Liver (tissue), 3 donors: ENCODE measurements at regions not wholly inside any gene's neighbourhood (a gene's known extent, or its start where the extent isn't known, plus 50 kb on each side); places are given as distances from the start of the nearest gene placed in this dataset.

Experiments
- CTCF ChIP-seq: fragments of 150-350 bp; IDR thresholded peaks from 2 replicates; pipeline ENCODE4 v1.5.1; 2017; ENCODE audit warnings: improper control_type of control experiment, low read depth, low read length; ENCODE audit not compliant: missing input control
- FOXA1 ChIP-seq: IDR thresholded peaks from 2 replicates; pipeline ENCODE4 v1.6.1; 2016; ENCODE audit warnings: antibody characterized with exemption
- GABPA ChIP-seq, 2 donors: IDR thresholded peaks in 1 of 2; conservative IDR thresholded peaks in 1 of 2; 2 replicates each; pipeline ENCODE4 v1.6.1; 2016; ENCODE audit warnings: antibody characterized with exemption in 2 of 2, mild to moderate bottlenecking in 1 of 2, moderate library complexity in 1 of 2
- JUND ChIP-seq, 2 donors: IDR thresholded peaks; 2 replicates each; pipeline ENCODE4 v1.6.1; 2016; ENCODE audit warnings: antibody characterized with exemption in 2 of 2
- MAX ChIP-seq: IDR thresholded peaks from 2 replicates; pipeline ENCODE4 v1.6.1; 2016; ENCODE audit warnings: antibody characterized with exemption
- RAD21 ChIP-seq, 2 donors: IDR thresholded peaks; 2 replicates each; pipeline ENCODE4 v1.6.1; 2016; ENCODE audit warnings: antibody characterized with exemption in 2 of 2, mild to moderate bottlenecking in 2 of 2
- RXRA ChIP-seq, 2 donors: IDR thresholded peaks; 2 replicates each; pipeline ENCODE4 v1.6.1; 2017 to 2018; ENCODE audit warnings: antibody characterized with exemption in 2 of 2, mild to moderate bottlenecking in 1 of 2
- SP1 ChIP-seq: IDR thresholded peaks from 2 replicates; pipeline ENCODE4 v1.6.1; 2018; ENCODE audit warnings: antibody characterized with exemption, mild to moderate bottlenecking
- TAF1 ChIP-seq: conservative IDR thresholded peaks from 2 replicates; pipeline ENCODE4 v1.6.1; 2016; ENCODE audit warnings: antibody characterized with exemption, mild to moderate bottlenecking
- YY1 ChIP-seq: IDR thresholded peaks from 2 replicates; pipeline ENCODE4 v1.6.1; 2016; ENCODE audit warnings: antibody characterized with exemption, mild to moderate bottlenecking
- TF ChIP-seq, protein P1 (sequence below): IDR thresholded peaks from 2 replicates; pipeline ENCODE4 v1.6.1; 2016; ENCODE audit warnings: antibody characterized with exemption
- TF ChIP-seq, protein P2 (sequence below): IDR thresholded peaks from 2 replicates; pipeline ENCODE4 v1.6.1; 2016; ENCODE audit warnings: antibody characterized with exemption, mild to moderate bottlenecking
- TF ChIP-seq, protein P3 (sequence below): IDR thresholded peaks from 2 replicates; pipeline ENCODE4 v1.6.1; 2016; ENCODE audit warnings: antibody characterized with exemption
- donor health status: healthy.
- donor health status: healthy.

DNA sequence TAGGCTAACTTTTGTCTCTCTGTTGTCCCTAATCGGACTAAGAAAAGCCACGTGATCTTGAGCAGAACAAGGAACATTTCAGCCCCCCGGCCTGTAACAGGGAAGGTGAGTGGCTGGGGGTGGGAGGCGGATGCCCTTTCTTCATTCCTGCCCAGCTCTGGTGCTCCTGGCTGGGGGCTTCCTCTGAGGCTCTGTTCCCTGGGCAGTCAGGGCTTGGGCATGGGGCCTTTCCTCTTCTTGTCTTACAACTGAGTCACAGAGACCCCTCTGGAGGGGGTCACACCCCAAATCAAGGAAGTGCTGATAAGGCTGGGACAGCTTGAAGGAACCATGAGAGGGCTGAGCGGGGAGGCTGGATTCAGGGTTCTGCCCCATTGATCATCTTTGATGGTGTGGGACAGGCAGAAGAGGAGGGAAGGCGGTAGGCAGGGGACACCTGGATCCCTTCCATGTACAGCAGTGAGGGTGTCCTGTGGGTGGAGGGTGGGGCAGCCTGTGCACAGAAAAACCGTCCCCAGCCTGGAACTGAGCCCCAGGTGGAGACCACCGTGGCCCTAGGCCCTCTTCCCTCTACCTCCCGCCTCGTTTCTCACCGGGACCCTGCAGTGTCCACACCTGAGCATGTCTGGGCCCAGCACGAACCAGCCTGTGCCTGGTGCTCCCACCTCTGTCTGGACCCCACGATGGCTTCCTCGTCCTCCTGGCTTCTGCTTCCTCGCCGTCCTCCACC, 257.7 kb upstream of the IRX1 start:
- TF ChIP-seq RXRA (IDR thresholded peaks at IDR 0.05) (no peak), CTCF (no peak), YY1 (no peak), MAX (no peak), TAF1 (no peak), SP1 (no peak), RAD21 (IDR thresholded peaks at IDR 0.05) (no peak), JUND (IDR thresholded peaks at IDR 0.05) (no peak), FOXA1 (no peak), GABPA (IDR thresholded peaks at IDR 0.05 in 1 of 2, conservative IDR thresholded peaks at IDR 0.05 in 1 of 2) (no peak)
- TF ChIP-seq, protein P1, sequence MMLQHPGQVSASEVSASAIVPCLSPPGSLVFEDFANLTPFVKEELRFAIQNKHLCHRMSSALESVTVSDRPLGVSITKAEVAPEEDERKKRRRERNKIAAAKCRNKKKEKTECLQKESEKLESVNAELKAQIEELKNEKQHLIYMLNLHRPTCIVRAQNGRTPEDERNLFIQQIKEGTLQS: no peak
- TF ChIP-seq, protein P2, sequence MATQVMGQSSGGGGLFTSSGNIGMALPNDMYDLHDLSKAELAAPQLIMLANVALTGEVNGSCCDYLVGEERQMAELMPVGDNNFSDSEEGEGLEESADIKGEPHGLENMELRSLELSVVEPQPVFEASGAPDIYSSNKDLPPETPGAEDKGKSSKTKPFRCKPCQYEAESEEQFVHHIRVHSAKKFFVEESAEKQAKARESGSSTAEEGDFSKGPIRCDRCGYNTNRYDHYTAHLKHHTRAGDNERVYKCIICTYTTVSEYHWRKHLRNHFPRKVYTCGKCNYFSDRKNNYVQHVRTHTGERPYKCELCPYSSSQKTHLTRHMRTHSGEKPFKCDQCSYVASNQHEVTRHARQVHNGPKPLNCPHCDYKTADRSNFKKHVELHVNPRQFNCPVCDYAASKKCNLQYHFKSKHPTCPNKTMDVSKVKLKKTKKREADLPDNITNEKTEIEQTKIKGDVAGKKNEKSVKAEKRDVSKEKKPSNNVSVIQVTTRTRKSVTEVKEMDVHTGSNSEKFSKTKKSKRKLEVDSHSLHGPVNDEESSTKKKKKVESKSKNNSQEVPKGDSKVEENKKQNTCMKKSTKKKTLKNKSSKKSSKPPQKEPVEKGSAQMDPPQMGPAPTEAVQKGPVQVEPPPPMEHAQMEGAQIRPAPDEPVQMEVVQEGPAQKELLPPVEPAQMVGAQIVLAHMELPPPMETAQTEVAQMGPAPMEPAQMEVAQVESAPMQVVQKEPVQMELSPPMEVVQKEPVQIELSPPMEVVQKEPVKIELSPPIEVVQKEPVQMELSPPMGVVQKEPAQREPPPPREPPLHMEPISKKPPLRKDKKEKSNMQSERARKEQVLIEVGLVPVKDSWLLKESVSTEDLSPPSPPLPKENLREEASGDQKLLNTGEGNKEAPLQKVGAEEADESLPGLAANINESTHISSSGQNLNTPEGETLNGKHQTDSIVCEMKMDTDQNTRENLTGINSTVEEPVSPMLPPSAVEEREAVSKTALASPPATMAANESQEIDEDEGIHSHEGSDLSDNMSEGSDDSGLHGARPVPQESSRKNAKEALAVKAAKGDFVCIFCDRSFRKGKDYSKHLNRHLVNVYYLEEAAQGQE: no peak
- TF ChIP-seq, protein P3, sequence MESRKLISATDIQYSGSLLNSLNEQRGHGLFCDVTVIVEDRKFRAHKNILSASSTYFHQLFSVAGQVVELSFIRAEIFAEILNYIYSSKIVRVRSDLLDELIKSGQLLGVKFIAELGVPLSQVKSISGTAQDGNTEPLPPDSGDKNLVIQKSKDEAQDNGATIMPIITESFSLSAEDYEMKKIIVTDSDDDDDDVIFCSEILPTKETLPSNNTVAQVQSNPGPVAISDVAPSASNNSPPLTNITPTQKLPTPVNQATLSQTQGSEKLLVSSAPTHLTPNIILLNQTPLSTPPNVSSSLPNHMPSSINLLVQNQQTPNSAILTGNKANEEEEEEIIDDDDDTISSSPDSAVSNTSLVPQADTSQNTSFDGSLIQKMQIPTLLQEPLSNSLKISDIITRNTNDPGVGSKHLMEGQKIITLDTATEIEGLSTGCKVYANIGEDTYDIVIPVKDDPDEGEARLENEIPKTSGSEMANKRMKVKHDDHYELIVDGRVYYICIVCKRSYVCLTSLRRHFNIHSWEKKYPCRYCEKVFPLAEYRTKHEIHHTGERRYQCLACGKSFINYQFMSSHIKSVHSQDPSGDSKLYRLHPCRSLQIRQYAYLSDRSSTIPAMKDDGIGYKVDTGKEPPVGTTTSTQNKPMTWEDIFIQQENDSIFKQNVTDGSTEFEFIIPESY: no peak
